HCT116 (cell line): ENCODE measurements at regions not wholly inside any gene's neighbourhood (a gene's known extent, or its start where the extent isn't known, plus 50 kb on each side); places are given as distances from the start of the nearest gene placed in this dataset.

Experiments used
- ATAC-seq: fragments of 200-7000 bp; cut with Tn5 transposase; 2 replicates; pipeline ENCODE4 v1.9.1; 2020; ENCODE audit warnings: mild to moderate bottlenecking, moderate library complexity
- BruUV-seq: library from RNA; stranded (reverse); fragments of 400-500 nt; replicated peaks from 2 replicates; lab custom pipeline; 2021; lab: Mats Ljungman, UMichigan
- CTCF ChIA-PET: fragments of 300-600 bp; sonication (Branson Sonifier 250); formaldehyde crosslinking; loops from one replicate; lab custom pipeline; 2021; ENCODE audit warnings: antibody characterized with exemption; lab: Charles Lee
- POLR2A ChIA-PET: fragments of 300-600, 350-600 bp; sonication (Branson Sonifier 250); formaldehyde crosslinking; loops from one replicate; lab custom pipeline; 2021; ENCODE audit warnings: antibody characterized with exemption; lab: Charles Lee
- RAD21 ChIA-PET, 2 experiments: fragments of 300-600 bp; sonication (Branson Sonifier 250); formaldehyde crosslinking; loops; one replicate each; lab custom pipeline; 2023; ENCODE audit warnings: low total read pairs in 2 of 2; ENCODE audit not compliant: uncharacterized antibody in 2 of 2, unreplicated experiment in 2 of 2, low non-redundant PET in 1 of 2; lab: Charles Lee
- DNase-seq: peaks from one replicate; pipeline ENCODE4 v3.0.0-alpha.2; 2010; ENCODE audit warnings: low read depth, low spot score
- H2AFZ ChIP-seq: fragments of 200-600 bp; shearing (Covaris generic), sonication (generic); 2 replicates; pipeline ENCODE4 v1.6.1; 2017; ENCODE audit warnings: low read depth, mixed run types, mixed read lengths, antibody characterized with exemption, low read length; ENCODE audit not compliant: poor library complexity, severe bottlenecking
- H3K27ac ChIP-seq: 2 replicates; pipeline ENCODE4 v1.5.1; 2012; ENCODE audit warnings: low read depth, low read length
- H3K27me3 ChIP-seq: fragments of 200-600 bp; sonication (generic); 2 replicates; pipeline ENCODE4 v1.6.1; 2016; ENCODE audit warnings: mixed run types, low read length, mixed read lengths; ENCODE audit not compliant: insufficient read depth
- H3K36me3 ChIP-seq, 2 experiments: fragments of 200-500 bp in 1 of 2; fragments of 200-600 bp in 1 of 2; sonication (Bioruptor generic) in 1 of 2; sonication (generic) in 1 of 2; 2 replicates each; pipeline versions ENCODE4 v1.5.1 to v1.6.1; 2014 to 2016; ENCODE audit warnings: low read length in 2 of 2, inconsistent platforms in 1 of 2, mixed read lengths in 1 of 2, mixed run types in 1 of 2; ENCODE audit not compliant: insufficient read depth in 2 of 2, control insufficient read depth in 1 of 2
- H3K4me1 ChIP-seq, 2 experiments: fragments of 200-600 bp in 1 of 2; sonication (generic) in 1 of 2; 2 replicates each; pipeline versions ENCODE4 v1.5.1 to v1.6.1; 2012 to 2017; ENCODE audit warnings: low read length in 2 of 2, inconsistent platforms in 1 of 2, mild to moderate bottlenecking in 1 of 2, mixed read lengths in 1 of 2, mixed run types in 1 of 2, moderate library complexity in 1 of 2; ENCODE audit not compliant: insufficient read depth in 2 of 2, control insufficient read depth in 1 of 2
- H3K4me2 ChIP-seq: fragments of 200-600 bp; sonication (generic); 2 replicates; pipeline ENCODE4 v1.6.1; 2017; ENCODE audit warnings: mixed run types, low read length, mixed read lengths
- H3K4me3 ChIP-seq, 2 experiments: fragments of 200-600 bp in 1 of 2; sonication (generic) in 1 of 2; replicated peaks in 1 of 2; 2 replicates each; pipeline ENCODE4 v1.5.1; 2011 to 2016; ENCODE audit warnings: low read length in 2 of 2, control low read depth in 1 of 2, low read depth in 1 of 2, mild to moderate bottlenecking in 1 of 2, mixed read lengths in 1 of 2, mixed run types in 1 of 2
- H3K79me2 ChIP-seq: fragments of 200-600 bp; sonication (generic); 2 replicates; pipeline ENCODE4 v1.6.1; 2017; ENCODE audit warnings: mild to moderate bottlenecking, mixed run types, low read length, moderate library complexity, mixed read lengths; ENCODE audit not compliant: insufficient read depth
- H3K9ac ChIP-seq: fragments of 200-600 bp; sonication (generic); 2 replicates; pipeline ENCODE4 v1.6.1; 2016; ENCODE audit warnings: low read length, mixed read lengths
- H3K9me2 ChIP-seq: fragments of 200-600 bp; sonication (generic), shearing (Covaris generic); 2 replicates; pipeline ENCODE4 v1.6.1; 2017; ENCODE audit warnings: mixed run types, mild to moderate bottlenecking, moderate library complexity; ENCODE audit not compliant: insufficient read depth
- H3K9me3 ChIP-seq, 2 experiments: fragments of 200-500 bp in 1 of 2; fragments of 200-600 bp in 1 of 2; sonication (Bioruptor generic) in 1 of 2; sonication (generic) in 1 of 2; 2 replicates each; pipeline ENCODE4 v1.6.1; 2014 to 2017; ENCODE audit warnings: low read length in 2 of 2, mixed read lengths in 2 of 2, inconsistent platforms in 1 of 2, low read depth in 1 of 2, mild to moderate bottlenecking in 1 of 2, mixed run types in 1 of 2, moderate library complexity in 1 of 2; ENCODE audit not compliant: control insufficient read depth in 1 of 2, insufficient read depth in 1 of 2
- H4K20me1 ChIP-seq: fragments of 200-600 bp; sonication (generic), shearing (Covaris generic); 2 replicates; pipeline ENCODE4 v1.6.1; 2017; ENCODE audit warnings: mixed run types, mild to moderate bottlenecking, moderate library complexity; ENCODE audit not compliant: insufficient read depth
- CBX3 ChIP-seq: IDR thresholded peaks from 2 replicates; pipeline ENCODE4 v1.6.1; 2012; ENCODE audit warnings: low read depth
- CEBPB ChIP-seq: IDR thresholded peaks from 2 replicates; pipeline ENCODE4 v1.6.1; 2012; ENCODE audit warnings: low read depth
- FOSL1 ChIP-seq: IDR thresholded peaks from 2 replicates; pipeline ENCODE4 v1.6.1; 2012; ENCODE audit warnings: low read depth
- POLR2A ChIP-seq: IDR thresholded peaks from 2 replicates; pipeline ENCODE4 v1.7.0; 2011; ENCODE audit warnings: borderline replicate concordance; ENCODE audit not compliant: insufficient read depth, insufficient read length; ENCODE audit errors: extremely low read depth
- REST ChIP-seq: IDR thresholded peaks from 2 replicates; pipeline ENCODE4 v1.6.1; 2012; ENCODE audit warnings: low read depth
- SIN3A ChIP-seq: IDR thresholded peaks from 2 replicates; pipeline ENCODE4 v1.6.1; 2012; ENCODE audit warnings: low read depth
- SRF ChIP-seq: IDR thresholded peaks from 2 replicates; pipeline ENCODE4 v1.6.1; 2012; ENCODE audit warnings: low read depth
- YY1 ChIP-seq: IDR thresholded peaks from 2 replicates; pipeline ENCODE4 v1.6.1; 2011; ENCODE audit warnings: low read length, low read depth, moderate library complexity, mild to moderate bottlenecking; ENCODE audit not compliant: insufficient replicate concordance; ENCODE audit errors: extremely low read depth
- intact Hi-C: fragments of 100-400 bp; cut with micrococcal nuclease; formaldehyde crosslinking; loops from 2 replicates; pipeline ENCODE4 v1.10.0; 2022

DNA sequence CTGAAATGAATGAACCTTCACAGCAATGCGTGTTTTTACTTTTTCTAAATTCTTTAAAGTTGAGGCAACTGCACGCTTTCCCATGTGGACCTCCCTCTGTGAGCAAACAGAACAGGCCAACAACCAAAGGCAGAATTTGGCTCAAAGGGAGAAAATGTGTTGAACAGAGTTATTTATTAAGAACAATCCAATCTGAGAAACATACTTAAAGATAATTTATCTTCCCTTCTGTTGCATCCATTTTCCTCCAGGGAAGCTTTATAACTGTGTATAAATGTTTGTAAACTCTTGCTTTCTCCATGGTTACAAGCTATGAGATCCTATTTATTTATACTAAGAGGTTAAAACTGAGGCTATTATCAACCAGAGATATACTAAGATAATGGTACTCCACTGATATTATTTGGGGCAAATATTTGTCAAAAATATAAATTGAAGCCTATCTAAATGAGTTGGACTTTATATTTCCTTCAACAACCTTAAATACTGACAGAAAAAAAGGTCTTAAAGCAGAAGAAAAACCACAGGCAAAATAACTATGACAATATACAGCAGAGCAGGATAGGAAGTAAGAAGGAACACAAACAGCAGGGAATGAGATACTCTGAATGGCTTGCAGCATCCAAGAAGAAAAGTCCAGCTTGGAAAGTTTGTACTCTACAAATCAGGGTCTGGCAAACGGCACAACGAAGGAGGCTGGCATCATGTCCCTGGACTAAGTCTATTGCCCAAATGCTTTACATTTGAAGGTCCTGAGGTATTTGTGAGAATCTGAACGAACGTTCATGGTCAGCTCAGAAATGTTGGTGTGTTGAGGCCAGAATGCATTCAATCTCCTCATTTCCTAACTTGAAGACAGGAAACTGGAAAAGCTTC, 663.2 kb upstream of the INTU start:
- Histone ChIP-seq H3K36me3 (no peaks in the 10 kb centered on the region), H4K20me1 (no peaks in the 10 kb centered on the region), H3K4me1 (no peaks in the 10 kb centered on the region), H3K9ac (no peak overlapping the region), H3K27me3 (no peaks in the 10 kb centered on the region), H3K79me2 (no peaks in the 10 kb centered on the region), H3K4me2 (no peak overlapping the region), H3K9me2 (no peaks in the 10 kb centered on the region), H3K27ac (no peak overlapping the region), H3K9me3 (no peaks in the 10 kb centered on the region), H2AFZ (no peak overlapping the region), H3K4me3 (no peak overlapping the region)
- DNase-seq (no peak), ATAC-seq (no peak)
- ChIA-PET RAD21 (no interaction called here), POLR2A (no interaction called here), CTCF (no interaction called here)
- no TSS peak for BruUV-seq
- intact Hi-C loops = no loop called here
- TF ChIP-seq FOSL1 (no peak), REST (no peak), POLR2A (no peak), YY1 (no peak), SIN3A (no peak), SRF (no peak), CEBPB (no peak), CBX3 (no peak)
